SKM-1 treated with dmso at 0.1 percent for 144 hours (cell line): ENCODE measurements at regions not wholly inside any gene's neighbourhood (a gene's known extent, or its start where the extent isn't known, plus 50 kb on each side); places are given as distances from the start of the nearest gene placed in this dataset.

Experiments used
- DNase-seq: peaks from one replicate; lab custom pipeline; 2025; ENCODE audit not compliant: unreplicated experiment; lab: John Stamatoyannopoulos, UW

DNA sequence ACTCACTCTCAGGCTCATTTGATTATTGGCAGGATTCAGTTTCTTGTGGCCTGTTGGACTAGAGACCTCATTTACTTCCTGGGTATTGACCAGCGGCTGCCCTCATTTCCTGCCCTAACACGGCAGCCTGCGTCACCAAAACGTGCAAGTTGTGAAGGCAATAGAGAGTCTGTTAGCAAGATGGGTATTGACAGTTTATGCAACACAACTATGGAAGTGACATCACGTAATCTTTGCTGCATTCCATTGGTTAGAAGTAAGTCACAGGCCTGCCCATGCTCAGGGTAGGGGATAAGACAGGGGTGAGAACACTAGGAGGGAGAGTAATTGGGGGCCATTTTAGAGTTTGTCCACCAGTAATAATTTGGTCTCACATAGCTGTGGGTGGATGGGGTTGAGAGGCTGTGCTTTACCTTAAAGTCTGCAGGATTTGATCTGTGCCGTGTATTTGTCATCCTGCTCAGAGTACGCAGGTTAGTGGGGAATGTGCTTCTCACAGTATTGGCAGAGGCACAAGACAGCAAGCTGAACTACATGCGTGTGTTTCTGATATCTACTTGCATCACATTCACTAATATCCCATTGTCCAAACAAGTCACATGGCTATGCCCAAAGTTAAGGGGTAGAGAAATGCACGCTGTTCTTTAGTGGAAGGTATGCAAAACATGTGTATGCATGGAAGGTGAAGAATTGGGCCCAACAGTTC is 83.3 kb downstream of the EDEM1 start:
- DNase-seq: no peak

GRCh38 chr3:5271372-5271683 is 83.8 kb downstream of the EDEM1 start:
- DNase-seq: no peak

DNA sequence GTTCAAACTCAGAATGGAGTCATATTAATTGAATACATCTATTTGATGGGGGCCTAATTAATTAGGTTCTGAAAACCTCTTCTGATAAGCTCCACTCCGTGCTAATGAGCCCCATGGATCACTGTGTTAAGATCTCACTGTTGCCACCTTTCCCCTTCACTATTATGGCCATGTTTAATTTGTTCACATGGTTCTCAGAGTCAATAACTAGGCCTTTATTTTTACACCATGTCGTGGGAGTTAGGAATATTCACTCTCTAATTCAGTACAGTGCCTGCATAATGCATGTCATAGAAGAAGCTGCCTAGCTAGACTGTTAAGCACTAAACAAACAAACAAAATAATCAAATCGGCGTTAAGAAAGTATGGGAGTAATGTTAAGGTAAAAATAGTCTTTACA is 84.9 kb downstream of the EDEM1 start:
- no peak for DNase-seq

GRCh38 chr3:5274091-5274490 is 86.6 kb downstream of the EDEM1 start:
- no peak for DNase-seq

DNA sequence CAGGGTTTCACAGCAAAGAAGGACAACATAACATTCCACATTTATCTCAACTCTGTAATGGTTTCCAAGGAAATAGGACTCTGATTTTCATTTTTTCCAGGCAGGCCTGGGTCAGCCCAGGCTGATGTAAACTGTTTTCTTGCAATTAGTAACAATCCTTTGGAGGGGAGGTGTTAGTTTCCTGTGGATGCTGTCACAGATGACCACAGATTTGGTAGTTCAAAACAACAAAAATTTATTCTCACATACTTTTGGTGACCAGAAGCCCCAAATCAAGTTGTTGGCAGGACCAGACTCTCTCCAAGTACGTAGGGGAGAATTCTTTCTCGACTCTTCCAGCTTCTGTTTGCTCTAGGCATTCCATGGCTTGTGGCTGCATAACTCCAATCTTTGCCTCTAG is 88.0 kb downstream of the EDEM1 start:
- no peak for DNase-seq

DNA sequence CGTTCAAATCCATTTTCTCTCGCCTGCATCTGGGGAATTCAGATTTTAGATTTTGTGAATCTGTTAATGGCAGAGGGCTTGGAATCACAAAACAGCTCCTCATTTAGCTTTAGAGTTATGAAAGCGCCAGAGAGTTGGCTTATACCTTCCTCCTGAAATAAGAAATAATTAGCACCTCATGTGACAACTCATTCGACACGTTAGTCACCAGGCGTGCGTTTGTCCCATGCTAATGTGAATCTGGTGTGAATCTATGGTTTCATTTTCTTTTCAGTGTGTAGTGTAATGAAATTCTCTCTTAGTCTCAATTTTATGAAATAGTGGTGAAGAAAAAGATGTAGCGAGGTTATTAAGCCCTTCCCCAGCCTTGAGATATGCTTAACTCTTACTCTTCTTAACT is 89.4 kb downstream of the EDEM1 start:
- no peak for DNase-seq

- no peak for DNase-seq
Observed at GRCh38 chr3:5277612-5278236, 90.2 kb downstream of the EDEM1 start.

GRCh38 chr3:5278666-5279065 is 91.2 kb downstream of the EDEM1 start:
- no peak for DNase-seq

GRCh38 chr3:5282703-5283102 is 95.2 kb downstream of the EDEM1 start:
- no peak for DNase-seq

GRCh38 chr3:5285439-5285838 is 97.9 kb downstream of the EDEM1 start:
- no peak for DNase-seq

GRCh38 chr3:5290915-5291314 is 103.4 kb downstream of the EDEM1 start:
- no peak for DNase-seq

GRCh38 chr3:5292512-5292911 is 105.0 kb downstream of the EDEM1 start:
- DNase-seq: no peak

GRCh38 chr3:5293207-5293606 is 105.7 kb downstream of the EDEM1 start:
- no peak for DNase-seq

DNA sequence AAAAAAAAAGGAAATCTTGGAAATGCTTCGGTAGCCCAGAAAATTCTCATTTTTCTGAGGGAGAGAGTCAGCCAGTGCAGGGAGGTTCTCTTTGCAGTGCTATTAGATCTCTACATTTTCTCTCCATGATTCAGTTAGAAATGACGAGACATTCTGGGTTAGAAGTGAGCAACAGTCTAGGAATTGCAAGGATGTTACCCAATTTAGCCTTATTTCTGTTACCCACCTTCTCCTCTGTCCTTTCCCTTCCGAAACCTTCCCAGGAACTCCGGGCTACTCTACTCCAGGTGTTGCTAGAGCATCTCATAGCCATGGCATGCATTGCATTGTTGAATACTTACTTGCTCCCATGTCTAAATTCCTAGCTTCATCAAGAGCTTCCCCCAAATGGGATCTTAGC is 106.8 kb downstream of the EDEM1 start:
- DNase-seq: no peak

DNA sequence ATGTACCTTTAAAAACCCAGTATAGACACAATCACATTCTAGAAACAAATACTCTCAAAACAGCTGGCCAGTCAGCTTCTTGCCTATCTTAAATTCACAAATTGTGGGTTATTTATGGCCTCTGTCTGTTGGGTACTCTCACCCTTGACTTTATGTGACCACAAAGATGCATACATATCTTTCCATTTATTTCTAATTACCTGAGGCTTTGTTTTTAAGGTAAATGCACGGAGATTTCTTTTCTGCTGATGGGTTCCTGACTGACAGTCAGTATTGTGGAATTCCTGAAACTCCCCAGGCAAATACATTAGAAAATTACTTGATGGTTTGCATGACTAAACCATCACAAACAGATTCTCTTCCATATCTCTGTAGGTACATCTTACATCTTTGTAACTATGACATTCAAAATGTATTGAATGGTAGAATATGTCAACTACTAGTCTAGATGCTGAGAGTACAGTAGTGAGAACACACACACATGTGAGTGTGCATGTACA is 107.7 kb downstream of the EDEM1 start:
- DNase-seq: no peak

GRCh38 chr3:5296362-5296761 is 108.9 kb downstream of the EDEM1 start:
- DNase-seq: no peak

DNA sequence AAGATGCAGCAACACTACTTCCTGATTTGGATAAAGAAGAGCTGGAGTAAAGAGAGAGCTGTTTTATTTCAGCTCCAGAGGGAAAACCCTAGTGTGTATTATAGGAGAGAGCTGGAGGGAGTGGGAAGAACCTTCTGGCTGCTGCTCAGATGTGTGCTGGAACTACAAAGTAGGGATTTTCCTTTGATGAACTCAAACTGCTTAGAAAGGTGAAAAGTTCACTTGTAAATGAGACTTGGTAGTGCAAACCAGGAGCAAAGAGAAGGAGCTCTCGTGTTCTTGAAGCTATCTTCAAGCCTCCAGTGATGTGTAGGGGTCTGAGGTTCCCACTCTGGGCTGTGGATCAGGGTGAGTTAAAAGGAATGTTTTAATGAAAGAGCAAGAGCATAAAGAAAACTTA is 110.4 kb downstream of the EDEM1 start:
- DNase-seq: peak; percentile 8

DNA sequence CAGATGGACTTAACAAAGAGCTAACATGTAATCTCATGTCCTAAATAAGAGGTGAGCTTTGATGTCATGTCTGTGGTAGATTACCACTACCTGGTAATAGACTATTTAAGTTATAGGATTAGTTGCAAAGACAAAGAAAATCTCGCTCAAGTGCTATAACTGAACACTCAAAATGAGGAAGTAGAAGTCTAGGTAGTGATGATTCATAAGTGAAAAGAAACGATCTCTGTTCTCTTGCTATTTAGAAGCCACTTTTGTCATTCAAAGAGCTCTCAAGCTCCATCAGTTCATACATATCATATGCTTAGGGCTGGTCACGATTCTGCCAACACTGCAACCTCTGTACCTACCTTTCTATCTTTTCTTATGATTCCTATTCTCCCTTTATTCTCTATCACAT is 110.9 kb downstream of the EDEM1 start:
- peak; percentile 78 for DNase-seq

DNA sequence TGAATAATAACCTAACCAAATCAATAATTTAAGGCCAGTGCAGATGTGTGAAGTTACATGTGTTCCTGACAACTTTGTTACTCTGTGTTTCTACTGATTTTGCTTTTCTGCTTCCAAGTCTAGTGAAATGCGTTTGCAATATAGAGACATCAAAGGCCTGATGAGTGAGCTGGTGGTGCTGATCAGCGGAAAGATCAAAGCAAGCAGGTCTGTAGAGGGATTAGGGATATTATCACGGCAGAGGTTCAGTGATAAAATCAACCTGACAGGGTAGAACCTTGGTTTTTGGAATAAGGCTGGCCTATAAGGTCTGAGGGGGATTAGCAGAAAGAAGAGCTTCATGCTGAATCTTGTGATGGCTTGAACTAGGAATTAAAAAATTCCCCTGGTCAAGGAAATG is 111.7 kb downstream of the EDEM1 start:
- no peak for DNase-seq

GRCh38 chr3:5300638-5301037 is 113.1 kb downstream of the EDEM1 start:
- DNase-seq: no peak

GRCh38 chr3:5301651-5302297 is 114.3 kb downstream of the EDEM1 start:
- no peak for DNase-seq

- DNase-seq: no peak
Observed at GRCh38 chr3:5302661-5303060, 115.2 kb downstream of the EDEM1 start.

DNA sequence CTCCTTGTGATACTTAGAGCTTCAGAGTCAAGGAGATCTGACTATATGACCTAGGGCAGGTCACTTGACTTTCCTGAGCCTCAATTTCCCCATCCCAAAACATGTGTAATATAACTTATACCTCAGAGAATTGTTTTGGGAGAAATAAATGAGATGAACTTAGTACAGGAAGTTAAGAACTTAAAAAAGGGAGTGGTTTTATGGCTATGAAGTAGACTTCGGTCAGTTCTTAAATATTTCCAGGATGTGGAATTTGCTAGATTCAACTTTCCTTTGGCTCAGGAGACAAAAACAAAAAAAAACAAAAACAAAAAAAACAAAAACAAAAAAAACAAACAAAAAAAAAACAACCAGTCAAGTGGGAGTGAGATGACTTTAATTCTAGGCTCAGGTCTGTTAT is 116.7 kb downstream of the EDEM1 start:
- DNase-seq: no peak
